ENCODE measurements at regions not wholly inside any gene's neighbourhood (a gene's known extent, or its start where the extent isn't known, plus 50 kb on each side); places are given as distances from the start of the nearest gene placed in this dataset.

GRCh38 chr2:204059016-204059415 lies 122.5 kb downstream of the ICOS start:
- no peak for TF ChIP-seq POLR2A (IDR thresholded peaks at IDR 0.05)
- no peak for TF ChIP-seq POLR2AphosphoS5 (IDR thresholded peaks at IDR 0.05)
